HG03135 (cell line): ENCODE measurements at regions not wholly inside any gene's neighbourhood (a gene's known extent, or its start where the extent isn't known, plus 50 kb on each side); places are given as distances from the start of the nearest gene placed in this dataset.
"Not testable (repeated sequence)": the region's sequence is repeated elsewhere in the genome, so short reads cannot be mapped to it uniquely, and the experiment has no call there.

Experiments used
- ATAC-seq: cut with Tn5 transposase; IDR thresholded peaks from one replicate; pipeline ENCODE4 v1.9.1; 2021; ENCODE audit warnings: mild to moderate bottlenecking, moderate library complexity; ENCODE audit not compliant: unreplicated experiment

DNA sequence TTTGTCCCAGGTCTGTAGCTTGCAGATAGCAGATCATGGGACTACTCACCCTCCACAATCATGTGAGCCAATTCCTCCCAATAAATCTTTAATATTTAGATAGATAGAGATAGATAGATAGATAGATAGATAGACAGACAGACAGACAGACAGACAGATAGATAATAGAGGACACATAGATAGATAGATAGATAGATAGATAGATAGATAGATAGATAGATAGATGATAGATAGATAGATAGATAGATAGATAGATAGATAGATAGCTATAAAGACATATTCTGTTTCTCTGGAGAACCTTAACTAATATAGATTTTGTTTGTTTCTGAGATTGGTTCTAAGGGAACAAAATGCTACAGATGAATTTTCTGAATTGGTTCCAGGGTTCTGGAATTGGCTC, 82.3 kb upstream of the PRDX6 start:
- ATAC-seq, result not testable (repeated sequence)

DNA sequence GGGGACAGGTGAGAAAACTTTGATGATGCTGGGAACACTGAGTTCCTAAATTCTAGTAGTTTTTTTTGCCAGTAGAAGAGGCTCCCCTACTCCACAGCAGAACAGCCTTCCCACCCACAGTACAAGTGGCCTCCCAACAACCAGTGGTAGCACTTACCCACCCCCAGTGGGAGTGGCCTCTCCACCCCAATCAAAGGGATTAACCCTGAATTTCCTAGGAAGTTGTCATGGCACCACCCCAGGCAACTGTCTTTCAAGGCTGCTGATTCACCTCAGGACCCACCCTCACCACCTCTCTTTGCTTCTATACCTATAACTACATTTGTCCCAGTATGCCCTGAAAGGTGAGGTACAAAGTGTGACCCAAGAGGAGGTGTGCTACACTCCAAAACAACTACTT, 81.4 kb upstream of the PRDX6 start:
- no peak for ATAC-seq

DNA sequence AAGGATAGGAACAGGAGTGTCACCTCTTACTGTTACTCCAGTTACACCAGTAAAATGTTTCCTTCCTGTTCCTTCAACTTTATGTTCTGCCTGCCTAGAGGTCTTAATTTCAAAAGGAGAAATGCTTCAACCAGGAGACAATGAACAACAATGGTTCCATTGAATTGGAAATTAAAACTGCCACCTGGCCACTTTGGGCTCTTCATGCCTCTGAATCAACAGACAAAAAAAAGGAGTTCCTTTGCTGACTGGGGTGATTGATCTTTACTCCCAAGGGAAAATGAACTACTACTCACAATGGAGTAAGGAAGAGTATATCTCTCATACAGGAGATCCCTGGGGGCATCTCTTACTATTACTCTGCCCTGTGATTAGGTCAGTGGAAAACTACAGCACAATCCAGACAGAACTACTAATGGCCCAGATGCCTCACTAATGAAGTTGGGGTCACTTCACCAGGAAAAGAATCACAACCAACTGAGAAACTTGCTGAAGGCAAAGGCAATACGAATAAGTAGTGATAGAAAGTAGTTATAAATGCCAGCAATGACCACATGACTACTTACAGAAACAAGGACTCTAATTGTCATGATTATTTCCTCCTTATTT, 76.6 kb upstream of the PRDX6 start:
- no peak for ATAC-seq

GRCh38 chr1:173403996-173404395, 73.1 kb upstream of the PRDX6 start:
- no peak for ATAC-seq

- ATAC-seq, result no peak
Observed at GRCh38 chr1:173405281-173405680, 71.9 kb upstream of the PRDX6 start.

GRCh38 chr1:173405834-173406233, 71.3 kb upstream of the PRDX6 start:
- no peak for ATAC-seq

DNA sequence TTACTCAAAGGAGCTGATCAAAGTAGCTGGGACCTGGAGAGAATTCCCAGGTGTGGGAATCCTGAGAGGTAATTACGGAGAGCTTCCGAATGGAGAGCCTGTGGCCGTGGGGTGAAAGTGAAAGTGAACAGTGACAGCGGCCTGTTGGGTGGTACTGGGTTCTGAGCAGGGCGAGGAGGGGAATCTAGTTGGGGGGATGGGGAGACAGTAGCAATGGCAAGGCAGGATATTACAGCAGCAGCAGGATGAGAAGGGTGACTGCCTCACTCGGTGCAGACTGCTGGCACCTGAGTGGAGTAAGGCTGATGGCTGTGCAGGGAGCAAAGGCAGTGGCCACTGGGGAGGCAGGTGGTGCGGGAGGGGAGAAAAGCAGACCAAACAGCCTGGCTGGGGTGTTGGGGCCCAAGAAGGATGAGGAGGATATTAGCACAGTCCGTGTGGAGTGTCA, 70.3 kb upstream of the PRDX6 start:
- no peak for ATAC-seq

GRCh38 chr1:173407846-173408245, 69.3 kb upstream of the PRDX6 start:
- no peak for ATAC-seq

DNA sequence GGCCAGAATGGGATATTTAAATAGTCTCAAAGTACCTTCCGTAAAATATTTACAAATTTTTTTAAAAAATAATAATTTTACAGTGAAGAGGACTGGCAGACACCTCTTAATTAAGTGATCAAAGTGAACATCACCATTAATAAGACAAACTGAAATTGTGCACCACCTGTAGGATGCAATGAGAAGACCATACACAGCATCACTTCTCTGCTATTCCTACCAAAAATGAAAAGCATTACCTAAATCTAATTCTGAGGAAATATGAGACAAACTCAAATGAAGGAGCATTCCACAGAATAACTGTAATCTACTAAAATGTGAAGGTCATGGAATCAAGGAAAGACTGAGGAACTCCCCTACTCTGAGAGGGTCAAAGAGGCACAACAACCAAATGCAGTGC, 68.2 kb upstream of the PRDX6 start:
- no peak for ATAC-seq

DNA sequence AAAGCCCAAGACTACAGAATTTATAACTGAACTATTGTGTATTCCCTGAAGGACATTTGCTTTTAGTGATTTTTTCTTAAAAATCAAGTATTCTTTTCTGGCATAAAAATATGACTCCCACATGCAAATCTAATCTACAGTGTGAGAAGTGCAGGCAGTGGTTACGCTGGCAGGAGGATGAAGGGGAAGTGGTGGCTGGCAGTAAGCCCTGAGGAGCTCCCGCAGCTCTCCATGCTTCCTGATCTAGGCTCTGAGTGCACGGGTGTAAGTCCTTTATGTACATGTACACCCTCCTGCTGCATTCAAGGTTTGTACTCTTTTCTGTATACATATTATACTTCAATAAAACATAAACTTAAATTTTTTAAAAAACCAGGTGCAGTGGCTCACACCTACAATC, 67.5 kb upstream of the PRDX6 start:
- ATAC-seq, result no peak

- no peak for ATAC-seq
Observed at GRCh38 chr1:173410133-173410793, 66.9 kb upstream of the PRDX6 start.

GRCh38 chr1:173410794-173411236, 66.3 kb upstream of the PRDX6 start:
- ATAC-seq, result peak; percentile 39

GRCh38 chr1:173411835-173412742, 65.0 kb upstream of the PRDX6 start:
- no peak for ATAC-seq

- ATAC-seq, result no peak
Observed at GRCh38 chr1:173413271-173413707, 63.8 kb upstream of the PRDX6 start.

GRCh38 chr1:173414136-173414535, 63.0 kb upstream of the PRDX6 start:
- peak; percentile 56 for ATAC-seq

DNA sequence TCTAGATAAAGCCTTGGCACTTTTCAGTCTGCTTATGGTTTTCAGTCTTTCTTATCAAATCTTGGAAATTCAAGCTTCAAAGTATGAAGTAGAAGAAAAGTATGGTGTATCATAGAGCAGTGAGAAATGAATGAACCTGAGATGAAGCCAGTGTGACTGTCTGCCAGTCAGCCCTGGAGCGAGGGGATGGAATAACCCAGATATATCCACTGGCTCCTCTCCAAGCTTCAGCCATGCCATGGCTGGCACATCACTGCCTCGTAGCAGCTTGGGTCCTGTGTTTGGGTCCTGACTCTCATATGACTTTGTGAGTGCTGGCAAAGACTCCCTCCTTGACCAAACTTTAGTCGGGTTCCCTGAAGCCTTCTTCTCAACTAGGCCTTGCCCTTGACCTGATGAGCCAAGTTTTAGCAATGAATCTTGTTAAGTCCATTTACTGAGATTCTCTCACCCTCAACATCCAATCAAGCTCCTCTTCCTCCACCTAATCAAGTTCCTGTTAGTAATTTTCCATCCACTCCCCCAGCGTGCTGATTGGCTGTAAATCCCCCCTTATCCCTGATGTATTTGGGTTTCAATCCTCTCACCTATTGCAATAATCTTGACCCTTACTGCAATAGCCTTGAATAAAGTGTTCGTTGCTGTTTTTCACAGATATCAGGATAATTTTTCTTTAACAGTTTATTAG, 62.5 kb upstream of the PRDX6 start:
- no peak for ATAC-seq

- peak; percentile 30 for ATAC-seq
Observed at GRCh38 chr1:173415490-173415889, 61.6 kb upstream of the PRDX6 start.

- ATAC-seq, result no peak
Observed at GRCh38 chr1:173415905-173416450, 61.2 kb upstream of the PRDX6 start.

GRCh38 chr1:173417563-173417962, 59.6 kb upstream of the PRDX6 start:
- no peak for ATAC-seq

- ATAC-seq, result no peak
Observed at GRCh38 chr1:173418107-173418985, 58.8 kb upstream of the PRDX6 start.
